ENCODE measurements at regions not wholly inside any gene's neighbourhood (a gene's known extent, or its start where the extent isn't known, plus 50 kb on each side); places are given as distances from the start of the nearest gene placed in this dataset.

DNA sequence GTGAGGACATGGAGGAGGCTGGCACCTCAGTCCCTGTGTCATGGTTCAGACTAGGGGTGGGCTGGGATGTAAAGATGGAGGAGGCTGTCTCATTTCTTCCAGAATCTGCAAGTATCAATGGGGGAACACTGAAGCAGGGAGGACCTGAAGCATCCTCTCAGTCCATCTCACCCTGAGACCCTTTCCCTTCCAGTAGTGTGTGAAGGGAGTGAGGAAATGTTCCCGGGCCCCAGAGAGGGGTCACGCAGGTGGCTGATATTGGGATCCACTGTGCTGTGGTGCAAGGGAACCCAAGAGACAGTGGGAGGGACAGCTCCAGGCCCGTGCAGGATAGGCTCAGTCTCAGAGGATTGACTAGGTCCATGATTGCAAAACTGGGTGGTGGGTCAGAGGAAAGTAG, 72.2 kb upstream of the ADPGK start:
- CTCF ChIA-PET, result no interaction called here
- no peak for TF ChIP-seq CTCF (IDR thresholded peaks at IDR 0.05; ENCODE audit: insufficient read depth, low read depth, low read length)
- DNase-seq (ENCODE audit: low read depth), result no peak

GRCh38 chr15:72852273-72852672, 68.7 kb upstream of the ADPGK start:
- H3K27me3 ChIP-seq (ENCODE audit: control insufficient read depth, insufficient read depth, low read length), result no peaks in the 10 kb centered on the region
- POLR2A ChIA-PET, result no interaction called here
- DNase-seq (ENCODE audit: low read depth), result no peak
- H3K4me3 ChIP-seq (ENCODE audit: low read depth, low read length), result no peak overlapping the region
- H3K36me3 ChIP-seq (ENCODE audit: control insufficient read depth, insufficient read depth, low read length), result no peaks in the 10 kb centered on the region
- CTCF ChIA-PET, result no interaction called here
- TF ChIP-seq CTCF (IDR thresholded peaks at IDR 0.05; ENCODE audit: insufficient read depth, low read depth, low read length), result no peak

More for the DNA sequence above, 72.2 kb upstream of the ADPGK start:
- POLR2A ChIA-PET, result no interaction called here
- Histone ChIP-seq H3K4me3 (ENCODE audit: low read depth, low read length) (no peak overlapping the region), H3K27me3 (ENCODE audit: control insufficient read depth, insufficient read depth, low read length) (no peaks in the 10 kb centered on the region), H3K36me3 (ENCODE audit: control insufficient read depth, insufficient read depth, low read length) (no peaks in the 10 kb centered on the region)

- CTCF ChIA-PET, result no interaction called here
- no peaks in the 10 kb centered on the region for H3K36me3 ChIP-seq (ENCODE audit: control insufficient read depth, insufficient read depth, low read length)
- POLR2A ChIA-PET, result no interaction called here
- no peaks in the 10 kb centered on the region for H3K27me3 ChIP-seq (ENCODE audit: control insufficient read depth, insufficient read depth, low read length)
- no peak overlapping the region for H3K4me3 ChIP-seq (ENCODE audit: low read depth, low read length)
- TF ChIP-seq CTCF (IDR thresholded peaks at IDR 0.05; ENCODE audit: insufficient read depth, low read depth, low read length), result no peak
- no peak for DNase-seq (ENCODE audit: low read depth)
Measured at GRCh38 chr15:72851586-72851985, 68.0 kb upstream of the ADPGK start.

DNA sequence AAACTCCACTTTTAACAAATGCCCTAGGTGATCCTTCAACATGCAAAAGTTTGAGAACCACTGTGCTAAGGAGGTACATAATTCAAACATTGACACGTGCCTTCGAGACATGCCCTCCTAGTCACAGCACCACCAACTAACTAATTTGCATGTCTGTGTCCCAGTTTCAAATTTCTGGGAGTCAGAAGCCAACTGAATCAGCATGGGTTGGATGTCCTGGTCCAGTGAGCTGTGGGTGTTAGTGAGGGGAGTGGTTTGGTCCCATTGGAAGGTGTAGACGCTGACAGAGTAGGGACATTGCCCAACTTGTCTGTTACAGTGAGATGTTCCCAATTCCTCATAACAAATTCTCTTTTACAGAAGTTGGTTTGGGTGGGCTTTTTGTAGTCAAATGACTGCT, 67.3 kb upstream of the ADPGK start:
- ChIA-PET POLR2A (no interaction called here), CTCF (no interaction called here)
- Histone ChIP-seq H3K4me3 (ENCODE audit: low read depth, low read length) (no peak overlapping the region), H3K36me3 (ENCODE audit: control insufficient read depth, insufficient read depth, low read length) (no peaks in the 10 kb centered on the region), H3K27me3 (ENCODE audit: control insufficient read depth, insufficient read depth, low read length) (no peaks in the 10 kb centered on the region)
- TF ChIP-seq CTCF (IDR thresholded peaks at IDR 0.05; ENCODE audit: insufficient read depth, low read depth, low read length), result no peak
- no peak for DNase-seq (ENCODE audit: low read depth)

DNA sequence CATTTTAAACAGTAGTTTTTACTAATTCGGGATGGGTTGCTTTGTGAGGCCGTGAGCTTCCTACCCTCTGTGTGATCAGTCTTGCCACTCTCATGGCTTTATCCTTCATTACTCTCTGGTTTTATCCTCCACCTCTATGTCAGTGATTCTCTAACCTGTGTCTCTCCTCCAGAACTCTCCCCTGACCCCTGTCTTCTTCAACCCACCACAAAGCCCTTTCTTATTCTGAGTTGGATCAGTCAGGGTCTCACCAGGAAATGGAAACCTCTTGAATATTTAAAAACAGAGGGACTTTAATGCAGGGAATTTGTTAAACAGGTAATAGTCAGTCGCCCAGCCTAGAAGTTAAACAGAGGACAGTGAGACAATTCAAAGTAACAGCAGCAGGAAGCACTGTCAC, 64.2 kb upstream of the ADPGK start:
- H3K36me3 ChIP-seq (ENCODE audit: control insufficient read depth, insufficient read depth, low read length), result no peaks in the 10 kb centered on the region
- CTCF ChIA-PET, result no interaction called here
- no peak overlapping the region for H3K4me3 ChIP-seq (ENCODE audit: low read depth, low read length)
- POLR2A ChIA-PET, result no interaction called here
- no peak for DNase-seq (ENCODE audit: low read depth)
- no peak for TF ChIP-seq CTCF (IDR thresholded peaks at IDR 0.05; ENCODE audit: insufficient read depth, low read depth, low read length)
- H3K27me3 ChIP-seq (ENCODE audit: control insufficient read depth, insufficient read depth, low read length), result no peaks in the 10 kb centered on the region

All from BJ (cell line).